GM12801 (cell line): ENCODE measurements at regions not wholly inside any gene's neighbourhood (a gene's known extent, or its start where the extent isn't known, plus 50 kb on each side); places are given as distances from the start of the nearest gene placed in this dataset.

Experiments used
- TF ChIP-seq, protein P1 (sequence below): IDR thresholded peaks from one replicate; pipeline ENCODE4 v1.5.1; 2011; ENCODE audit warnings: control low read depth; ENCODE audit not compliant: insufficient read length; ENCODE audit errors: extremely low read depth

DNA sequence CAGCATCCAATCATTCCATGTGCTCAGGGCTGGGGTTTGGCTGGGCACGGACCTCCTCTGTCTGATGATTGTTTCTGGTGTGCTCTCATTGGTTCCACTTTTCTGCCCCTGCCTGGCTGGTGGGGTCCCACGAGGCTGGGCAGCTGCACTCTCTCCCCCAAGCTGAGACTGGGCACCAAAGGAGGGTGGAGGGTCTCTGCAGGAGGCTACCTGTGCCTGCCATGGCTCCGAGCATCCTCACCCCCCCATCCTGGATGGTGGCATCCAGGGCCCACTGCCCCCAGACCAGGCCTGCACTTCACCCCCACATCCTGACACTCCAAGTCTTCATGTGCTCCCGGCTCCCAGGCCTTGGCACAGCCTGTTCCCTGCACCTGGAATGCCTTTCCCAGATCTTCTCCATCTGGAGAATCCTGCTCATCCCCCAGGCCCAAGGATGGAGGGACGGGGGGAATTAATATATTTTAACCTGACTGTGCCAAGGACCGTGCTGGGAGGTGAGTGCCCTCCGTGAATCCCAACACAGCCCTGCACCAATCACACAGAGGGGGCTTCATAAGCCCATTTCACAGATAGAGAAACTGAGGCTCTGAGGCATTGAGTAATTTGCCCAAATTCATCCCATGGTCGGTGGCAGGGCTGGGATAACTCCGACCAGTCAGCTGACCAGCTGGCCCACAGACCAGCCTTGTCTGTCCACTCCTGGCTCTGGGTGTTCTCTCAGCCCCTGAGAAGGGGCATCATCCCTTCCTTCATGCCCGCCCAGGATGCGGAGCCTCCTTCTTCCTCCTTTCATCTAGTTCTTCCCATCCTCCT, 403.4 kb downstream of the MATN1 start:
- TF ChIP-seq, protein P1, sequence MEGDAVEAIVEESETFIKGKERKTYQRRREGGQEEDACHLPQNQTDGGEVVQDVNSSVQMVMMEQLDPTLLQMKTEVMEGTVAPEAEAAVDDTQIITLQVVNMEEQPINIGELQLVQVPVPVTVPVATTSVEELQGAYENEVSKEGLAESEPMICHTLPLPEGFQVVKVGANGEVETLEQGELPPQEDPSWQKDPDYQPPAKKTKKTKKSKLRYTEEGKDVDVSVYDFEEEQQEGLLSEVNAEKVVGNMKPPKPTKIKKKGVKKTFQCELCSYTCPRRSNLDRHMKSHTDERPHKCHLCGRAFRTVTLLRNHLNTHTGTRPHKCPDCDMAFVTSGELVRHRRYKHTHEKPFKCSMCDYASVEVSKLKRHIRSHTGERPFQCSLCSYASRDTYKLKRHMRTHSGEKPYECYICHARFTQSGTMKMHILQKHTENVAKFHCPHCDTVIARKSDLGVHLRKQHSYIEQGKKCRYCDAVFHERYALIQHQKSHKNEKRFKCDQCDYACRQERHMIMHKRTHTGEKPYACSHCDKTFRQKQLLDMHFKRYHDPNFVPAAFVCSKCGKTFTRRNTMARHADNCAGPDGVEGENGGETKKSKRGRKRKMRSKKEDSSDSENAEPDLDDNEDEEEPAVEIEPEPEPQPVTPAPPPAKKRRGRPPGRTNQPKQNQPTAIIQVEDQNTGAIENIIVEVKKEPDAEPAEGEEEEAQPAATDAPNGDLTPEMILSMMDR: no peak

DNA sequence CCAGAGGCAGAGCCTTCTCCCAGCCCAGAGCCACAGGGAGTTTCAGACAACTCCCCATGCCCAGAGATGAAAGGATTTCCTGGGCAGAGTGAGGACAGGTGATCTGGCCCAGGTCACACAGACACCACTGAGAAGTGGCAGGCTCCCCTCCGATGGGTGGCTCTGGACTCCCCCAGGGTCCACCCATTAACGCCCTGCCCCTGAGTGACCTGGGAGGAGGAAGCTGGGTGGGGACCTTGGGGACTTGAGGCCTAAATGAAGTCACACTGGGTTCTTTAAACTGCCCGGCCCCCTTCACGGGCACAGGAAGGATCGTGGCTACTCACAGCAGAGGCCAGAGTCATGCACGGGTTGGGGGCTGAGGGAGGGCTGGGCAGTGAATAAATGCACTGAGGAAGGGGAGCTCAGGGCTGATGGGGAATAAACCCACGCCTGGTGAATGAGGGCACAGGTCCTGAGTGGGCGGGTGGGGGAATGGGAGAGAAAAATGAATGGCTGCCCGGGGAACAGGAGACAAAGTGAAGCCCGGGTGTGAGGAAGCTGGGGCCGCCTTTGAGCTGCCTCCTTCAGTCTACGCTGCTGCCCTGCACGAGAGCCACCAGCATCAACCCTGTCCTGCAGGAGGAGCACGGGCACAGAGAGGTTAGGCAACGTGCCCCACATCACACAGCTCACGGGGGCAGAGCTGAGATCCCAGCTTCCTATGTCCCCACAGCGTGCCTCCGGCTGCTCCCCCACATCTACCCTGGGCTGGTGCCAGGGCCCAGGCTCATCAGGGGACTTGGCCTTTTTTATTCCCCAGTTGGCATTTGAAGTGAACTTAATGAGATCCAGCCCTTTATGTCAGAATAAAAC, 404.3 kb downstream of the MATN1 start:
- TF ChIP-seq, protein P1: no peak

DNA sequence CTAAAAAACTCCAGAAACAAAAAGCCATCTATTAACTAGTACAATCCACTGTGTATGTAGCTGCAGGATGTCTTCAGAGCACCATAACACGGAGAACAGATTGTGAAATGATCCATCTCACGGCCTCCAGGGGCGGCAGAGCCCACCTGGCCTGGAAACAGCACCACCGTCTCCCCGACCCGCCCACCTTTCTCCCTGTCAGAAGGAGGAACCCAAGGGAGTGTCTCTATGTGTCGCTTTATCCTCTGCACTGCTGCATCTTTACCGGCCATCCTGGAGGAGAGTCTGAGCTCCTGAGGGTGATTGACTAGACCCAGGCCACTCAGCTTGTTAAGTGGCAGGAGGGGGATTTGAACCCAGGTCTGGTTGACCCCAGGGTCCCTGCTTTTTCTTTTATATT, 405.0 kb downstream of the MATN1 start:
- TF ChIP-seq, protein P1: no peak

GRCh38 chr1:30317921-30318320, 405.5 kb downstream of the MATN1 start:
- TF ChIP-seq, protein P1: no peak

- TF ChIP-seq, protein P1: no peak
Observed at GRCh38 chr1:30316056-30316455, 407.3 kb downstream of the MATN1 start.

- TF ChIP-seq, protein P1: no peak
Observed at GRCh38 chr1:30315185-30315960, 408.0 kb downstream of the MATN1 start.

DNA sequence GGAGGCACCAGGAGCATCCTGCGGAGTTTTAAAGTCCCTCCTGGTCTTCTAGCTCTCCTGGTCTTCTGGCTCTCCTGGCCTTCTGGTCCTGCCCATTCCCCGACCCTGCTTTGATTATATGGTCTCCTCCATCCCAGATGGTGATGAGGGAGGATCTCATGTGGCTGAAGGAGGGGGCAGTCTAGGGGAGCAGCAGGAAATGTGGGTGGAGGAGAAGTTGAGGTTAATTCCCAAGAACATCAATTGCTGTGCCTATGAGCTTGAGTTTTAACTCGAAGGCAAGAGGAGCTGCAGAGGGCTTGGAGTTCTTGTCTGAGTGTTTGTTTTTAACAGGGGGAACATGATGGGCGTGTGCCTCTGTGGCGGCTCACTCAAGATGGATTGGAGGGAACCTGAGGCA, 408.8 kb downstream of the MATN1 start:
- TF ChIP-seq, protein P1: no peak
